Stimulated activated CD8-positive, alpha-beta memory T cell treated with anti-CD3 and anti-CD28 coated beads, Interleukin-2, amount 100 ng/mL, for 1 hour (primary cell): ENCODE measurements at regions not wholly inside any gene's neighbourhood (a gene's known extent, or its start where the extent isn't known, plus 50 kb on each side); places are given as distances from the start of the nearest gene placed in this dataset.

Experiments used
- DNase-seq, 2 donors: peaks; one replicate each; pipeline ENCODE4 v3.0.0-alpha.2; 2020; ENCODE audit warnings: low read depth in 2 of 2

- DNase-seq, result no peak
These were observed 386.2 kb upstream of the TNP1 start for GRCh38 chr2:217246108-217246507.

- no peak for DNase-seq
These were observed 385.0 kb upstream of the TNP1 start for GRCh38 chr2:217244815-217245214.

GRCh38 chr2:217242947-217243346, 383.1 kb upstream of the TNP1 start:
- DNase-seq, result no peak

GRCh38 chr2:217231724-217232123, 371.9 kb upstream of the TNP1 start:
- no peak for DNase-seq

GRCh38 chr2:217231212-217231611, 371.3 kb upstream of the TNP1 start:
- DNase-seq, result no peak

GRCh38 chr2:217228732-217229131, 368.9 kb upstream of the TNP1 start:
- DNase-seq, result no peak

- DNase-seq, result no peak
These were observed 367.9 kb upstream of the TNP1 start for GRCh38 chr2:217227794-217228193.

GRCh38 chr2:217225596-217225995, 365.7 kb upstream of the TNP1 start:
- no peak for DNase-seq

GRCh38 chr2:217223222-217223930, 363.5 kb upstream of the TNP1 start:
- no peak for DNase-seq

GRCh38 chr2:217222309-217222910, 362.5 kb upstream of the TNP1 start:
- no peak for DNase-seq

GRCh38 chr2:217220228-217221013, 360.6 kb upstream of the TNP1 start:
- no peak for DNase-seq

- no peak for DNase-seq
These were observed 359.3 kb upstream of the TNP1 start for GRCh38 chr2:217219164-217219520.

- no peak for DNase-seq
These were observed 358.7 kb upstream of the TNP1 start for GRCh38 chr2:217218269-217219163.

- DNase-seq, result no peak
These were observed 357.1 kb upstream of the TNP1 start for GRCh38 chr2:217216982-217217381.

- DNase-seq, result no peak
These were observed 356.5 kb upstream of the TNP1 start for GRCh38 chr2:217216316-217216715.

- no peak for DNase-seq
These were observed 356.0 kb upstream of the TNP1 start for GRCh38 chr2:217215877-217216276.

- DNase-seq, result no peak
These were observed 349.0 kb upstream of the TNP1 start for GRCh38 chr2:217208867-217209266.

GRCh38 chr2:217207699-217208010, 347.8 kb upstream of the TNP1 start:
- DNase-seq, result no peak

- no peak for DNase-seq
These were observed 347.2 kb upstream of the TNP1 start for GRCh38 chr2:217206907-217207698.

GRCh38 chr2:217206016-217206725, 346.3 kb upstream of the TNP1 start:
- DNase-seq, result no peak

GRCh38 chr2:217204358-217204757, 344.5 kb upstream of the TNP1 start:
- no peak for DNase-seq
